NB4 (cell line): ENCODE measurements at regions not wholly inside any gene's neighbourhood (a gene's known extent, or its start where the extent isn't known, plus 50 kb on each side); places are given as distances from the start of the nearest gene placed in this dataset.

Experiments used
- DNase-seq: peaks from one replicate; pipeline ENCODE4 v3.0.0; 2010; ENCODE audit warnings: low read depth
- H3K4me3 ChIP-seq: one replicate; pipeline ENCODE4 v1.5.1; 2011; ENCODE audit warnings: mild to moderate bottlenecking, low read depth, low read length, moderate library complexity
- CTCF ChIP-seq: IDR thresholded peaks from one replicate; pipeline ENCODE4 v1.5.1; 2012; ENCODE audit warnings: low read depth, low read length
- MAX ChIP-seq: IDR thresholded peaks from 2 replicates; pipeline ENCODE4 v1.6.1; 2011; ENCODE audit warnings: low read depth, low read length
- MYC ChIP-seq: IDR thresholded peaks from 2 replicates; pipeline ENCODE4 v1.6.1; 2011; ENCODE audit warnings: low read depth, low read length
- POLR2A ChIP-seq: IDR thresholded peaks from 2 replicates; pipeline ENCODE4 v1.6.1; 2011; ENCODE audit warnings: mild to moderate bottlenecking; ENCODE audit not compliant: insufficient read length; ENCODE audit errors: extremely low read depth

GRCh38 chrX:113982766-113983165, 601.1 kb upstream of the HTR2C start:
- no peak overlapping the region for H3K4me3 ChIP-seq
- no peak for DNase-seq
- TF ChIP-seq POLR2A (no peak), MAX (no peak), MYC (no peak), CTCF (no peak)

- H3K4me3 ChIP-seq = no peak overlapping the region
- TF ChIP-seq POLR2A (no peak), MYC (no peak), CTCF (no peak), MAX (no peak)
- no peak for DNase-seq
Measured at GRCh38 chrX:113980953-113981352, 602.9 kb upstream of the HTR2C start.

GRCh38 chrX:113977887-113978286, 606.0 kb upstream of the HTR2C start:
- DNase-seq = no peak
- no peak overlapping the region for H3K4me3 ChIP-seq

GRCh38 chrX:113975441-113975840, 608.4 kb upstream of the HTR2C start:
- no peak overlapping the region for H3K4me3 ChIP-seq
- no peak for TF ChIP-seq MYC
- no peak for TF ChIP-seq MAX
- TF ChIP-seq POLR2A = no peak
- no peak for TF ChIP-seq CTCF
- no peak for DNase-seq

More at GRCh38 chrX:113977887-113978286, 606.0 kb upstream of the HTR2C start:
- no peak for TF ChIP-seq MYC
- no peak for TF ChIP-seq MAX
- TF ChIP-seq POLR2A = no peak
- no peak for TF ChIP-seq CTCF

- no peak for TF ChIP-seq MAX
- TF ChIP-seq CTCF = no peak
- TF ChIP-seq POLR2A = no peak
- no peak for TF ChIP-seq MYC
- H3K4me3 ChIP-seq = no peak overlapping the region
- DNase-seq = no peak
Measured at GRCh38 chrX:113974881-113975280, 609.0 kb upstream of the HTR2C start.

GRCh38 chrX:113973706-113974105, 610.2 kb upstream of the HTR2C start:
- DNase-seq = no peak
- H3K4me3 ChIP-seq = no peak overlapping the region
- TF ChIP-seq MYC (no peak), CTCF (no peak)
